ENCODE measurements at regions not wholly inside any gene's neighbourhood (a gene's known extent, or its start where the extent isn't known, plus 50 kb on each side); places are given as distances from the start of the nearest gene placed in this dataset.

DNA sequence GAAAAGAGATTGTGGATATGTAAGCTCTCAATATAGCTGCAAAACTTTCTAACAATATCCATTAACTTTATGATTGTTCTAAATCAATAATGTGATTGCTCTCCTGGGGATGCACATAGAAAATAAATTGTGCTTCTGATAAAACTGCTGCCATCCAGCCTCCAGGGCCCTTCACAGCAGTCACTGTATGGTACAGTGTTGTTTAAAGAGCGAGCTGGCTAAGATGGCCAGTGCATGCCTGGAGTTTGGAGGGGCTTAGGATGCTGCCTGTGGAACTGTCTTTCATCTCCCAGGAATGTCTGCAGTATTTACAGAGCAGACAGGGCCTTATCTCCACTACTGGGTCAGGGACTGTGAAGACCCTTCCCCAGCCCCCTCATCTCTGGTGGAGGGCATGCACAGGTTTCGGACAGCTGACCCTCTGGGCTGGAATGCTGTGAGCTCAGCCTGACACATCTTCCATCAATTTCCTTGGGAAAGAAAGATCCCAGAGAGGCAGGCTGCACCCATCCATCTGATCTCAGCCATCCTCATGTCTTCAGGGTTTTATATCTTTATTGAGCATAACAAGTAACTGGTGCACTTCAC, 137.0 kb downstream of the PLPP3 start:
- no peak for DNase-seq

GRCh38 chr1:56441601-56442000, 137.8 kb downstream of the PLPP3 start:
- no peak for DNase-seq

- DNase-seq: no peak
Measured at GRCh38 chr1:56439610-56440264, 139.6 kb downstream of the PLPP3 start.

DNA sequence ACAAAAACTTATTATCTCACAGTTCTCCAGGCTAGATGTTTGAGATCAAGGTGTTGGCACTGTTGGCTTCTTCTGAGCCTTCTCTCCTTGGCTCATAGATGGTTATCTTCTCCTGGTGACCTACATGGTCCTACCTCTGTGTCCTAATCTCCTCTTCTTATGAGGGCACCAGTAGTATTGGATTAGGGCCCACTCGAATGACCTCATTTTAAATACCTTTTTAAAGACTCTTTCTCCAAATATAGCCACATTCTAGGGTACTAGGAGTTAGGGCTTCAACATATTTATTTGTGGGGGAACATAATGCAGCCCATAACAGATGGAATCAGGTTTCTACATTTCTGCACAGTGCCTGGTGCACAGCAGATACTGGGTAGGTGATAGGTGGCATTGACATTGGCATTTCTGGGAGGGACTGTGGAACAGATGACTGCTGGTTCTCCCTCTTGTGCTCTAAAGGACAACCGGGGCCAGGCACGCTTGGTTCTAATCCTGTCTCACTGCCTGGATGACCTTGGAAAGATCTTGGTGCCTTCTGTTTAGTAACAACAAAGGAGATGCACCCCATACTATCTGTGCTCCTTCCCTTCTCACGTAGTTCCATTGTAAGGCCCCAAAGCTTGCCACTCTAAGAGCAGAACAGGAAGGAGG, 140.3 kb downstream of the PLPP3 start:
- no peak for DNase-seq

DNA sequence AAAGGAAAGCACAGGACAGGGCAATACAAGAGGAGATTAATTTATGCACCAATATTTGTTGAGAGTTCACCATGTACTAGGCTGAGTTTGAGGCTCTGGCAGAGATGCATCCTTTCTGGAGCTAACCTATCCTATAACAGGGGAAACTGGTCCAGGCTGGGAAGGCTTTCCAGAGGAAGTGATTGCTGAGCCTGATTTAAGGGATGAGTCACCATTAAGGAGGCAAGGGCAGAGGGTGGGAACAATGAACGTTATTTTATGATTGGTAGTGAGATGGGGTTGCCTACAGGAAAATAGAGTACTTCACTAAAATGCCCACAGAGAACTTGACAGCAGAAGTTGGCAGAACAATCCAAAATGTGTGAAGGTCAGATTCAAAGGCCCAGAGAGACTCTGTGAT, 141.4 kb downstream of the PLPP3 start:
- DNase-seq: no peak

DNA sequence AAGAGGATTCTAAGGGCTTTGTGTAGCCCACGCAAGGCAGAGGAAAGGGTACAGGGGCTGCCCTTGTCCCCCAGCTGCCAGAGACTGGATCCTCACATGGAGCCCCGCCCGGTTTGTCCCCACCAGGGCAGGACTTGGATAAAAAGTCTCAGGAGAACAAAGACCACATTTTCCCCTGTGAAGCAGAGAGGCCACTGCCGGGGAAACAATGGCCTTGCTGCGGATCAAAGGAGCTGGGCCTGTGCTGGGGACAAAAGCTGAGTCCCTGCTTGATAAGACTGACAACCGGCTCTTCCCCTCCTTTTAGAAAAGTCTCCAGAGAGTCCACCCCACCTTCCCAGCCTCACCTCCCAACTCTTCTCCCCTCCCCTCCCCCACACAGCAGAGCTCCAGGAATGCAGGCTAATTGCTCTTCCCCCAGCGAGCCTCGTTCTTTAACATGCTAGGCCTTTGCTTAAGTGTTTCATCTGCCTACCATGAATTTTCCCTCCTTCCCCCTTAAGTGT, 142.4 kb downstream of the PLPP3 start:
- DNase-seq: no peak

GRCh38 chr1:56436296-56436695, 143.1 kb downstream of the PLPP3 start:
- no peak for DNase-seq

DNA sequence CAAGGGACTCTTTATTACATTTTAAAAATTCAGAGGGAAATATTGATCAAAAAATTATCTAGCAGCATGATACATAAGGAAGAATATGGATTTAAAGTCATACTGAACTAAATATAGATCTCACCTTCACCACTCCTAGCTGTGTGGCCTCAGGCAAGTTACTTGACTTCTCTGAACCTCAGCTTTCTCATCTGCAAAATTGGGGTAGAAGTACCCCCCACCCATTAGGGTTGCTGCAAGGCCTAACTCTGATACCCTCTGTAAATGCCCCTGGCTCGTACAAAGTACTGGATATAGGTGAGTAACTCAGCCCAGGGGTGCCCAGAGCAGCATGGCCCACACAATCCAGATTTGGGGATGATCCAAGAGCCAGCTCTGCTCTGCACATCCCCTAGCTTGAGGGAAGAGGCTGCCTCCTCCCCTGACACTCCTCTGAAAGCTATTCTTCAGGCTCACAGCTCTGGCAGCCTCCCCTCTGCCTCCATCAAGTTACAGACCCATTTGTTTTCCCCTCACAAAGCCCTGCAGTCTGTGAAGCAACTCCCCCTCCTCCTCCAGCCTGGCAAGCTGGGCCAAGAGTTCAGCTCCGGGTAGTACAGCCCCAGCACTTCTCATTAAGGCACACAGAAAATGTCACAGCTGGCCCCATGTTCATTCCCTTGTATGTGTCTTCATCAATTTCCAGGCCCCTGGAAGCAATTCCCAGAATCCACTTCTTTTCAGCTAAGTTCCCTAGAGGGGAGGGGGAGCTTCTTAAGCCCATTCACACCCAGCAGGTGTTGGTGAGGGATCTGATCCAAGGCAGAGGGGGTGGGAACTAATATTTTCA, 143.7 kb downstream of the PLPP3 start:
- DNase-seq: no peak

- no peak for DNase-seq
Measured at GRCh38 chr1:56434740-56435139, 144.6 kb downstream of the PLPP3 start.

DNA sequence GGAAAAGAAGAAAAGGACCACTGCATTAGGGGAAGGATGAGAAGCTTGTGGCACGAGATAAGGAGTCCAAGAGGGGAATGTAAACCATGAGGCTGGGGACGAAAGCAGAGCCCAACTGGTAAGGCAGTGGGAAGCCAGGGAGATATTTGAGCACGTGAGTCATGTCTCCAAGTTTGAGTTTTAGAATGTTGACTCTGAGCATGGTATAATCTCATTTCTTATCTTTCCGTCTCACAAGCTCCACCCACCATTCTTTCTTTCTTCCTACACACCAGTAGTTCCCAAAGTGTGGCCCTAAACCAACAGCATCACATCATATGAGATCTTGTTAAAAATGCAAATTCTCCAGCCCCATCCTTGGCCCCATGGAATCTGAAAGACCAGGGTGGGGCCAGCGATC, 145.3 kb downstream of the PLPP3 start:
- DNase-seq: no peak

- no peak for DNase-seq
Measured at GRCh38 chr1:56433056-56433577, 146.2 kb downstream of the PLPP3 start.

DNA sequence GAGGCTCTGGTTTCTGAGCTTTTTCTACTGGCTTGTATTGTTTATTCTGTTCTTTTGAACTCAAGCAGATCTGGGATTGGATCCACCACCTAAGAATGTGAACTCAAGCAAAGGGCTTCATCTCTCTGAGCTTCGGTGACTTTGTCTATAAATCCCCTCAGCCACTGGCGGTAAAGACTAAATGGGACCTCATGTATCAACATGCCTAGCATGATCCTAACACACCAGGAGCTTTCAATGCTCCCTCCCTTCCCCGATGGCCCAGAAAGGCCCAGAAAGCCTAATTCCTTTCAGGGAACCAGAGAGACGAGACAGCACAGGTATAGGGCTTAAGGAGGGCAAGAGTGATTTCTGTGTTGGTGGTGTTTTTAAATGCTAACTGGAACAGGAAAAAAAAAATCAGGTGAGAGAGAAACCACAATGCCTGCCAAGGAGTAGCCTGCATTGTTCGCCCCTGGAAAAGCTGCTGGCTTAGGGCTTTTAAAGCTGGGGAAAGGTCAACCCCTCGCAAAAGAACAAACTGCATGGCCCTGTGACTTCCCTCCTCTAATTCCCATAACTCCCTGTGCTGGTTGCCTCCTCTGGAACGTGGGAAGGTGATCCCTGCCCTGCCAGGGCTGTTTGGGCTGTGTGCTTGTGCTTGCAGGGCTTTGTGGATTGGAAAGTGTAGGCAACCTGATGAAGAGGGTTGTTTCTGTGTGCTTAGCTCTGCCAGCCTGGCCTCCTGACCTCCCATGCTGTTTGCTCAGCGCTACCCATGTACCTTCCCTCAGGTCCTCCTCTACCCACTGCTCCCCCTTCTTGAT, 147.0 kb downstream of the PLPP3 start:
- DNase-seq: no peak

DNA sequence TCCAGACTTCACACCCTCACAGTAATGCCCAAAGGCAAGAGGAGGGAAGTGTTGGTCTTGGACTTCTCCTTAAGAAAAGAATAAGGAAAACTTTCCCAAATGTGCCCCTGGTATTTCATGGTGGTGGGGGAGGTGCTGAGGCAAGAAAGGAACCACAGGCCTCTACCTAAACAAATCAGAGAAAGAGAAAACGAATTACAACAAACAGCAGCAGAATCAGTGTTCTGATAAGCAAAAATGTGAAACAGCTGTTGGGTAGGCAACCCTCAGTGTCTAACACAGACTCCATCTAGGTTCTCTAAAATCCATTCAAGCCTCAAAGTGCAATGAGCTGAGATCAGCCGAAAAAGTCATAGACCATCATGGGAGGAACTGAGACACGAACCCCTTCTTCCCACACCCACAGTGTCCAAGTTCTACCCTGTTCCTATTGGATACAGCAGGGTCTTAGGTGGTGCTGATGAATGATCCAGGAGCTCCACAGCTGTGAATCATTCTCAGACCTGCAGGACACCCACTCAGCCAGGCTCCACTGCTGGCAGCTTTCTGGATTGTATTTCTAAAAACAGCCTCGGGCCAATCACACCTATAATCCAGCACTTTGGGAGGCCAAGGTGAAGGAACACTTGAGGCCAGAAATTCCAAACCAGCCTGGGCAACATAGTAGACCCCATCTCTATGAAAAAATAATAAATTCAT, 149.1 kb downstream of the PLPP3 start:
- no peak for DNase-seq

DNA sequence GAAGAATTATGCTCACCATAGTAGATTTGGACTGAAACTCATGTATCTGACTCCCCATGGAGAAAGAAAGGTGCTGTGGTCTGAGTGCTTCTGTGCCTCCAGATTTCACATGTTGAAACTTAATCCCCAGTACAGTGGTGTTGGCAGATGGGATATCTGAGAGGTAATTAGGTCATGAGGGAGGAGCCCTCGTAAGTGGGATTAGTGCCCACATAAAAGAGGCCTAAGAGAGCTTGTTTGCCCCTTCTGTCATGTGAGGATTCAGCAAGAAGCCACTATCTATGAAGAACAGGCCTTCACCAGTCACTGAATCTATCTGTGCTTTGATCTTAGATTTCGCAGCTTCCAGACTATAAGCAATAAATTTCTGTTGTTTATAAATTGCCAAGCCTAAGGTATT, 150.1 kb downstream of the PLPP3 start:
- DNase-seq: no peak

DNA sequence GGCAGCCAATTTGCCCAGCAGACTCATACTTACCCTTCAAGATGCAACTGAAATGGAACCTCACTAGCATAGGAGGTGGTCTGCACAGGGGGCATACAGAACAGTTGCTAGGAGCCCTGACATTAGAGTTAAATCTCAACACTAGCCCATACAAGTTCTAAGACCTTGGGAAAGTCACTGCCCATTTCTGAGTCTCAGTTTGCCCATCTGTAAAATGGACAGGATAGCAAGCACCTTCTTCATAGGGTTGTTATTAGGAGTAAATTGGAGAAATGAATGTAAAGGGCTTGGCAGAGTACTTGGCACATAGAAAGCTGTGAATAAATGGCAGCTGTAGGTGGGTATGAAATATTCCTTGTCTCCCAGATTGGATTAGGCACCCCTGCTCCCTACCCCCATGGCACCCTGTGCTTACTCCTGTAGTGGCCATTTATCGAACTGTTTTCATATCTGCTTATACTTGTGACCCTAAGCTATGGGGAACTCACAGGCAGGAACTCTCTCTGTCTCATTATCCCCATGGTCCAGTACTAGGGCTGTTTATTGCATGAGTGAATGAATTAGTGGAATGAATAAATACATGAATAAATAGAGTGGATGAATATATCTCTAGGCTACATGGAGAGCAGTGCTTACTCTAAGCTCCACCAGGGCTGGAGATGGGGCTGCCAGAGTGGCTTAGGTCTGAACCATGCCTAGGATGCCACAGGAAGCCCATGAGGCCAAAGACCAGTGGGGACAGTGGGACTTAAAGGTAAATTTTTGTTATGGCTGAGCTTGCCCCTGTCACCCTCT, 152.6 kb downstream of the PLPP3 start:
- DNase-seq: no peak

- no peak for DNase-seq
Measured at GRCh38 chr1:56425494-56426037, 153.8 kb downstream of the PLPP3 start.

DNA sequence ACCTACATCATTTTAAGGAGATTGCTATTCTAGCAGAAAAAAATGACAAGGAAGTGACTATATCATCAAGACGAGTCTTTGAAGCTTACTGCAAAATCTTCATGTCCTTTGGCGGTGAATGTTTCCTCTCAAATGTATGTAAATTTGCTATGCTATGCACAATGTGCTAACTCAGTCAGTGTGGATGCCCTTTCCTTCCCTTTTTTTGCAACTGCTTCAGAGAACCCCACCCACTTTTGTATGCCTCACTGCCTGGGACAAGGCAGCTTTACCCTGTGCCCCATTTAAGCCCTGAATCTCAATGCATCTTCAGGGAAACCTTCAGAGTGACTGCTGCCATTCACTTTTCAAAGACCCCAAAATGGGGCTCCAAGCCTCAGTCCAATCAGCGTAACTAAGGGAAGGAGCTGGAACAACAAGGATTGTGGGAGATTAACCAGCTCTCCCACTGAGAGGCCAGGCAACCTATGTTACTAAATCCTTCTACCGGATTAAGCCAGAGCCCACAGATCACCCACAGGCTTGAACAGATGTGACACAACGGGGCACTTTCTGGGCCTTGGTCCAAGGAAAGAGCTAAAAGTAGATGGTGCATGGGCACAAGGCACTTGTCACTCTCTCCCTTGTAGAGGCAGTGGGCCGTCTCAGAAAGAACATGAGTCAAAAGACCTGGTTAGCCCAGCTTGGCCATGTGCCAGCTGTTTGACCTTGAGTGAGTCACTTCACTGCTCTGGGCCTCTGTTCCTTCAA, 154.4 kb downstream of the PLPP3 start:
- no peak for DNase-seq

DNA sequence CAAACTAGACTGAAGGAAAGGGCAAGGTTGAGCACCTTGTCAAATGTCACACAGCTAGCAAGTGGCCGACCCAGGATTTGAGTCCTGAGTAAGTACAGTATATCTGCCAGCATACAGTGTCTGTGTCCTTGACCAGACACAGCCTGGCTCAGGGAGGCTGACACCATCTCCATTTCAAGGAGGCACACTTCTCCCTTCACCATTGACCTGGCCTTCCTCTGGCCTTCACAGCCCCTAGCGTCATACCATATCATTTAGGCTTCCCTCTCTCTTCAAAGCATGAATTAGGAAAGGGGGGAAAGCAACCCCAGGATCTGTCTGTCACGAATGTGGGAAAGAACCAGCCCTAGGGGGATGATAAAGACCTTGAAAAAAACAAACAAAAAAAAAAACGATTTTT, 155.6 kb downstream of the PLPP3 start:
- DNase-seq: no peak

GRCh38 chr1:56418151-56418631, 161.2 kb downstream of the PLPP3 start:
- no peak for DNase-seq

DNA sequence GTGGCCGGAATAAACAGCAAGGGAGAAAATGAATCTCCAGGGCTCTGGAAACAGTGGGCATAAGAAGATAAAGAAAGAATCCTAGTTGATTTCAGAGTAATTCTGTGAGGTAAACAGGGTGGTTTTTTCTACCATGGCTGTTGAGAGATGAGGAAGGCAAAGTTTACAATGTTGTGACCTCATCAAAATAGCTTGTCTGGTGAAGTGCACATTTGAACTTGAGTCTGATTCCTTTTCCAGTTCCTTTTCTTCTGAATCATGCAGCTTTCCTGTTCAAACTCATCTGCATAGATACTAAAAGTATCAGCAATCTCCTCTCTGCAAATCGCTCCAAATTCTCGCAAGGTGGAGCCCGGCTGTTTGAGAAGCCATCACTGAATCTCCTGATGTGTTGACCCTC, 161.7 kb downstream of the PLPP3 start:
- no peak for DNase-seq
